CD4-positive, alpha-beta T cell treated with Interleukin-10 for 1 hour (primary cell): ENCODE measurements at regions not wholly inside any gene's neighbourhood (a gene's known extent, or its start where the extent isn't known, plus 50 kb on each side); places are given as distances from the start of the nearest gene placed in this dataset.
A peak's percentile ranks its signal among the peaks of the same experiment; 100 is the strongest.

Experiments used
- DNase-seq: peaks from one replicate; pipeline ENCODE4 v3.0.0-alpha.2; 2020

- no peak for DNase-seq
Measured at GRCh38 chrX:140848800-140849199, 139.2 kb downstream of the LINC00632 start.

GRCh38 chrX:140860718-140861117, 141.7 kb upstream of the SPANXB1 start:
- DNase-seq, result no peak

- no peak for DNase-seq
Measured at GRCh38 chrX:140866446-140866845, 135.9 kb upstream of the SPANXB1 start.

- DNase-seq, result no peak
Measured at GRCh38 chrX:140912606-140913005, 89.8 kb upstream of the SPANXB1 start.

- no peak for DNase-seq
Measured at GRCh38 chrX:140913802-140914501, 88.4 kb upstream of the SPANXB1 start.

GRCh38 chrX:140916872-140917271, 85.5 kb upstream of the SPANXB1 start:
- DNase-seq, result no peak

GRCh38 chrX:140917354-140918115, 84.9 kb upstream of the SPANXB1 start:
- DNase-seq, result no peak

GRCh38 chrX:140918398-140919038, 83.9 kb upstream of the SPANXB1 start:
- peak; percentile 65 for DNase-seq

- no peak for DNase-seq
Measured at GRCh38 chrX:140920416-140920815, 82.0 kb upstream of the SPANXB1 start.

GRCh38 chrX:140923118-140923517, 79.3 kb upstream of the SPANXB1 start:
- DNase-seq, result no peak

- DNase-seq, result no peak
Measured at GRCh38 chrX:140928739-140929138, 73.7 kb upstream of the SPANXB1 start.

GRCh38 chrX:140933016-140933415, 69.4 kb upstream of the SPANXB1 start:
- no peak for DNase-seq

GRCh38 chrX:140933874-140934655, 68.3 kb upstream of the SPANXB1 start:
- no peak for DNase-seq

GRCh38 chrX:140943513-140943912, 58.9 kb upstream of the SPANXB1 start:
- no peak for DNase-seq

- DNase-seq, result no peak
Measured at GRCh38 chrX:140944710-140945109, 57.7 kb upstream of the SPANXB1 start.

- no peak for DNase-seq
Measured at GRCh38 chrX:140948827-140949226, 53.6 kb upstream of the SPANXB1 start.

GRCh38 chrX:140949233-140949632, 53.2 kb upstream of the SPANXB1 start:
- DNase-seq, result no peak
